PC-3 (cell line): ENCODE measurements at regions not wholly inside any gene's neighbourhood (a gene's known extent, or its start where the extent isn't known, plus 50 kb on each side); places are given as distances from the start of the nearest gene placed in this dataset.

Experiments used
- CTCF ChIP-seq: fragments of 300-600 bp; sonication (generic); conservative IDR thresholded peaks from 2 replicates; pipeline ENCODE4 v1.5.1; 2017; ENCODE audit warnings: antibody characterized with exemption, low read depth, mild to moderate bottlenecking, low read length
- EZH2 ChIP-seq: fragments of 300-600 bp; sonication (generic); IDR thresholded peaks from one replicate; pipeline ENCODE4 v1.6.1; 2017; ENCODE audit warnings: antibody characterized with exemption, mild to moderate bottlenecking, low read length; ENCODE audit not compliant: unreplicated experiment
- EZH2phosphoT487 ChIP-seq: fragments of 300-600 bp; sonication (generic); IDR thresholded peaks from 2 replicates; pipeline ENCODE4 v1.6.1; 2018; ENCODE audit warnings: mild to moderate bottlenecking, antibody characterized with exemption, low read length, borderline replicate concordance

DNA sequence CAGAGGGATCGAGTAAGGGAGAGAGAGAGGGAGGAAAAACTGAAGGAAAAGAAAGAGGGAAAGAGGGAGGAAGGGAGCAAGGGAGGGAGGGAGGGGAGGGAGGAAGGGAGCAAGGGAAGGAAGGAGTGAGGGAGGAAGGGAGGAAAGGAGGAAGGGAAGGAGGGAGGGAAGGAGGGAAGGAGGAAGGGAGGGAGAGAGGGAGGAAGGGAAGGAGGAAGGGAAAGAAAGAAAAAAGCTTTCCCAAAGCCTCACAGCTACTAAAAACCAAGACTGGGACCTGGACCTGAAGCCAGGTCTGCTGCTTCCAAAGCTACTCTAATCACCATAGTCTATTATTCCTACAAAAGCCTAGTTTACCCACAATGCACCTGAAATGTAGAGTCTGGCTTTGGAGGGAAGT is 259.8 kb upstream of the WWC1 start:
- TF ChIP-seq CTCF (no peak), EZH2 (no peak), EZH2phosphoT487 (no peak)
